GM21723 (cell line): ENCODE measurements at regions not wholly inside any gene's neighbourhood (a gene's known extent, or its start where the extent isn't known, plus 50 kb on each side); places are given as distances from the start of the nearest gene placed in this dataset.
"Not testable (repeated sequence)": the region's sequence is repeated elsewhere in the genome, so short reads cannot be mapped to it uniquely, and the experiment has no call there.

ENCODE experiments used
- ATAC-seq: cut with Tn5 transposase; IDR thresholded peaks from one replicate; pipeline ENCODE4 v1.9.1; 2021; ENCODE audit warnings: mild to moderate bottlenecking, moderate library complexity; ENCODE audit not compliant: unreplicated experiment

GRCh38 chr11:79670882-79671281 is 230.1 kb upstream of the TENM4 start:
- ATAC-seq, result no peak

- ATAC-seq, result no peak
Observed at GRCh38 chr11:79668575-79668974, 227.7 kb upstream of the TENM4 start.

GRCh38 chr11:79667380-79667779 is 226.6 kb upstream of the TENM4 start:
- no peak for ATAC-seq

GRCh38 chr11:79663017-79663416 is 222.2 kb upstream of the TENM4 start:
- no peak for ATAC-seq

- no peak for ATAC-seq
Observed at GRCh38 chr11:79661373-79661772, 220.5 kb upstream of the TENM4 start.

- ATAC-seq, result no peak
Observed at GRCh38 chr11:79648766-79649520, 208.1 kb upstream of the TENM4 start.

- no peak for ATAC-seq
Observed at GRCh38 chr11:79637219-79637618, 196.4 kb upstream of the TENM4 start.

GRCh38 chr11:79634905-79635304 is 194.1 kb upstream of the TENM4 start:
- ATAC-seq, result no peak

GRCh38 chr11:79627281-79627680 is 186.5 kb upstream of the TENM4 start:
- no peak for ATAC-seq

GRCh38 chr11:79626135-79627075 is 185.6 kb upstream of the TENM4 start:
- ATAC-seq, result no peak

- no peak for ATAC-seq
Observed at GRCh38 chr11:79623375-79623774, 182.5 kb upstream of the TENM4 start.

GRCh38 chr11:79617561-79617960 is 176.7 kb upstream of the TENM4 start:
- ATAC-seq, result no peak

GRCh38 chr11:79616392-79616851 is 175.6 kb upstream of the TENM4 start:
- no peak for ATAC-seq

- ATAC-seq, result no peak
Observed at GRCh38 chr11:79615425-79615824, 174.6 kb upstream of the TENM4 start.

- ATAC-seq, result no peak
Observed at GRCh38 chr11:79610678-79611077, 169.8 kb upstream of the TENM4 start.

- no peak for ATAC-seq
Observed at GRCh38 chr11:79610139-79610538, 169.3 kb upstream of the TENM4 start.

GRCh38 chr11:79609511-79609910 is 168.7 kb upstream of the TENM4 start:
- ATAC-seq, result no peak

GRCh38 chr11:79606461-79606860 is 165.6 kb upstream of the TENM4 start:
- not testable (repeated sequence) for ATAC-seq

- no peak for ATAC-seq
Observed at GRCh38 chr11:79600711-79601110, 159.9 kb upstream of the TENM4 start.

- ATAC-seq, result no peak
Observed at GRCh38 chr11:79594834-79595233, 154.0 kb upstream of the TENM4 start.

GRCh38 chr11:79592824-79593223 is 152.0 kb upstream of the TENM4 start:
- ATAC-seq, result no peak

GRCh38 chr11:79592406-79592805 is 151.6 kb upstream of the TENM4 start:
- ATAC-seq, result no peak
